Liver (tissue), 8 donors: ENCODE measurements at regions not wholly inside any gene's neighbourhood (a gene's known extent, or its start where the extent isn't known, plus 50 kb on each side); places are given as distances from the start of the nearest gene placed in this dataset.

Source experiments
- DNase-seq: peaks from one replicate; pipeline ENCODE4 v3.0.0-alpha.2; 2017; ENCODE audit warnings: low spot score
- H3K27ac ChIP-seq, 2 donors: one replicate each; pipeline ENCODE4 v1.7.0; 2013; ENCODE audit warnings: inconsistent platforms in 2 of 2, low read length in 2 of 2, control low read depth in 1 of 2, low read depth in 1 of 2, mild to moderate bottlenecking in 1 of 2
- H3K27me3 ChIP-seq, 4 donors: one replicate each; pipeline versions ENCODE4 v1.6.1 to v1.7.0; 2013; ENCODE audit warnings: low read length in 3 of 4, inconsistent platforms in 1 of 4, mild to moderate bottlenecking in 1 of 4, moderate library complexity in 1 of 4; ENCODE audit not compliant: control insufficient read depth in 4 of 4, insufficient read depth in 4 of 4
- H3K36me3 ChIP-seq, 4 donors: one replicate each; pipeline versions ENCODE4 v1.6.1 to v1.7.0; 2013; ENCODE audit warnings: low read length in 3 of 4, mild to moderate bottlenecking in 3 of 4, low read depth in 1 of 4, moderate library complexity in 1 of 4; ENCODE audit not compliant: control insufficient read depth in 4 of 4, insufficient read depth in 3 of 4
- H3K4me1 ChIP-seq, 4 donors: one replicate each; pipeline versions ENCODE4 v1.6.1 to v1.7.0; 2013; ENCODE audit warnings: low read length in 3 of 4, mild to moderate bottlenecking in 3 of 4, moderate library complexity in 1 of 4; ENCODE audit not compliant: control insufficient read depth in 4 of 4, insufficient read depth in 4 of 4
- H3K4me3 ChIP-seq, 3 donors: one replicate each; pipeline versions ENCODE4 v1.6.1 to v1.7.0; 2013; ENCODE audit warnings: low read length in 3 of 3, control low read depth in 1 of 3, low read depth in 1 of 3, mild to moderate bottlenecking in 1 of 3
- H3K9ac ChIP-seq, 2 donors: one replicate each; pipeline ENCODE4 v1.7.0; 2013; ENCODE audit warnings: low read length in 2 of 2, mild to moderate bottlenecking in 2 of 2, moderate library complexity in 2 of 2, control low read depth in 1 of 2, low read depth in 1 of 2
- H3K9me3 ChIP-seq, 4 donors: one replicate each; pipeline versions ENCODE4 v1.6.1 to v1.7.0; 2013; ENCODE audit warnings: low read length in 3 of 4; ENCODE audit not compliant: control insufficient read depth in 4 of 4
- EGR1 ChIP-seq, 2 donors: IDR thresholded peaks; 2 replicates each; pipeline ENCODE4 v1.6.1; 2016 to 2018; ENCODE audit warnings: antibody characterized with exemption in 2 of 2, low read depth in 2 of 2
- FOXA1 ChIP-seq: IDR thresholded peaks from 2 replicates; pipeline ENCODE4 v1.6.1; 2016; ENCODE audit warnings: antibody characterized with exemption
- FOXA2 ChIP-seq: IDR thresholded peaks from 2 replicates; pipeline ENCODE4 v1.6.1; 2016; ENCODE audit warnings: antibody characterized with exemption
- HNF4A ChIP-seq, 2 donors: conservative IDR thresholded peaks; 2 replicates each; pipeline ENCODE4 v1.6.1; 2016; ENCODE audit warnings: antibody characterized with exemption in 2 of 2, mild to moderate bottlenecking in 2 of 2
- HNF4G ChIP-seq: IDR thresholded peaks from 2 replicates; pipeline ENCODE4 v1.6.1; 2016; ENCODE audit warnings: antibody characterized with exemption
- REST ChIP-seq: IDR thresholded peaks from 2 replicates; pipeline ENCODE4 v1.6.1; 2016; ENCODE audit warnings: antibody characterized with exemption, mild to moderate bottlenecking
- RXRA ChIP-seq, 2 donors: IDR thresholded peaks; 2 replicates each; pipeline ENCODE4 v1.6.1; 2017 to 2018; ENCODE audit warnings: antibody characterized with exemption in 2 of 2, mild to moderate bottlenecking in 1 of 2
- SP1 ChIP-seq: IDR thresholded peaks from 2 replicates; pipeline ENCODE4 v1.6.1; 2018; ENCODE audit warnings: antibody characterized with exemption, mild to moderate bottlenecking
- TAF1 ChIP-seq: conservative IDR thresholded peaks from 2 replicates; pipeline ENCODE4 v1.6.1; 2016; ENCODE audit warnings: antibody characterized with exemption, mild to moderate bottlenecking
- YY1 ChIP-seq: IDR thresholded peaks from 2 replicates; pipeline ENCODE4 v1.6.1; 2016; ENCODE audit warnings: antibody characterized with exemption, mild to moderate bottlenecking
- ZBTB33 ChIP-seq: IDR thresholded peaks from 2 replicates; pipeline ENCODE4 v1.6.1; 2016; ENCODE audit warnings: antibody characterized with exemption
- WGBS: extraction: QIAGEN DNeasy Blood & Tissue Kit; methylation state at CpG from one replicate; pipeline ENCODE4 v1.1.7; 2013; 5-methylcytosine and 5-hydroxymethylcytosine counted together
- TF ChIP-seq, protein P1 (sequence below): IDR thresholded peaks from 2 replicates; pipeline ENCODE4 v1.6.1; 2016; ENCODE audit warnings: antibody characterized with exemption
- TF ChIP-seq, protein P2 (sequence below): fragments of 150-350 bp; IDR thresholded peaks from 2 replicates; pipeline ENCODE4 v1.5.1; 2017; ENCODE audit warnings: improper control_type of control experiment, low read depth, low read length; ENCODE audit not compliant: missing input control
- TF ChIP-seq, protein P3 (sequence below): IDR thresholded peaks from 2 replicates; pipeline ENCODE4 v1.6.1; 2016; ENCODE audit warnings: antibody characterized with exemption
- donor health status: healthy.
- donor health status: healthy.
- donor health status: healthy.
- donor health status: healthy.
- donor health status: healthy.

- Histone ChIP-seq H3K36me3 (no peaks in the 10 kb centered on the region), H3K4me1 (peaks cover 0 to 2% (median 0%) of the 10 kb centered on the region in 4 donors), H3K9ac (no peak overlapping the region), H3K27me3 (no peaks in the 10 kb centered on the region), H3K9me3 (no peaks in the 10 kb centered on the region), H3K4me3 (no peak overlapping the region), H3K27ac (no peak overlapping the region)
- 84% methylated on average over 4 of the region's 4 CpGs for WGBS
- no peak for TF ChIP-seq SP1
- TF ChIP-seq, protein P1, sequence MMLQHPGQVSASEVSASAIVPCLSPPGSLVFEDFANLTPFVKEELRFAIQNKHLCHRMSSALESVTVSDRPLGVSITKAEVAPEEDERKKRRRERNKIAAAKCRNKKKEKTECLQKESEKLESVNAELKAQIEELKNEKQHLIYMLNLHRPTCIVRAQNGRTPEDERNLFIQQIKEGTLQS, result no peak
- no peak for TF ChIP-seq HNF4G
- TF ChIP-seq, protein P2, sequence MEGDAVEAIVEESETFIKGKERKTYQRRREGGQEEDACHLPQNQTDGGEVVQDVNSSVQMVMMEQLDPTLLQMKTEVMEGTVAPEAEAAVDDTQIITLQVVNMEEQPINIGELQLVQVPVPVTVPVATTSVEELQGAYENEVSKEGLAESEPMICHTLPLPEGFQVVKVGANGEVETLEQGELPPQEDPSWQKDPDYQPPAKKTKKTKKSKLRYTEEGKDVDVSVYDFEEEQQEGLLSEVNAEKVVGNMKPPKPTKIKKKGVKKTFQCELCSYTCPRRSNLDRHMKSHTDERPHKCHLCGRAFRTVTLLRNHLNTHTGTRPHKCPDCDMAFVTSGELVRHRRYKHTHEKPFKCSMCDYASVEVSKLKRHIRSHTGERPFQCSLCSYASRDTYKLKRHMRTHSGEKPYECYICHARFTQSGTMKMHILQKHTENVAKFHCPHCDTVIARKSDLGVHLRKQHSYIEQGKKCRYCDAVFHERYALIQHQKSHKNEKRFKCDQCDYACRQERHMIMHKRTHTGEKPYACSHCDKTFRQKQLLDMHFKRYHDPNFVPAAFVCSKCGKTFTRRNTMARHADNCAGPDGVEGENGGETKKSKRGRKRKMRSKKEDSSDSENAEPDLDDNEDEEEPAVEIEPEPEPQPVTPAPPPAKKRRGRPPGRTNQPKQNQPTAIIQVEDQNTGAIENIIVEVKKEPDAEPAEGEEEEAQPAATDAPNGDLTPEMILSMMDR, result no peak
- TF ChIP-seq, protein P3, sequence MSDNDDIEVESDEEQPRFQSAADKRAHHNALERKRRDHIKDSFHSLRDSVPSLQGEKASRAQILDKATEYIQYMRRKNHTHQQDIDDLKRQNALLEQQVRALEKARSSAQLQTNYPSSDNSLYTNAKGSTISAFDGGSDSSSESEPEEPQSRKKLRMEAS, result no peak
- TF ChIP-seq YY1, result no peak
- no peak for TF ChIP-seq HNF4A (conservative IDR thresholded peaks at IDR 0.05)
- no peak for TF ChIP-seq FOXA2
- no peak for TF ChIP-seq RXRA (IDR thresholded peaks at IDR 0.05)
- no peak for TF ChIP-seq FOXA1
- TF ChIP-seq REST, result no peak
- TF ChIP-seq ZBTB33, result no peak
- DNase-seq, result no peak
These were observed 87.1 kb upstream of the IPO5 start for GRCh38 chr13:97866346-97866745.

- TF ChIP-seq SP1 (no peak), FOXA2 (no peak), TAF1 (no peak), EGR1 (IDR thresholded peaks at IDR 0.05; ENCODE audit: low read depth in 2 of 2) (no peak), HNF4A (conservative IDR thresholded peaks at IDR 0.05) (no peak)
- TF ChIP-seq, protein P2, result no peak
- no peaks in the 10 kb centered on the region for H3K36me3 ChIP-seq
- H3K27ac ChIP-seq, result no peak overlapping the region
- no peak overlapping the region for H3K9ac ChIP-seq
- 83% methylated on average over 3 of the region's 3 CpGs for WGBS
- DNase-seq, result no peak
- H3K4me1 ChIP-seq, result peaks cover 0 to 2% (median 0%) of the 10 kb centered on the region in 4 donors
- no peaks in the 10 kb centered on the region for H3K9me3 ChIP-seq
- H3K27me3 ChIP-seq, result no peaks in the 10 kb centered on the region
- no peak overlapping the region for H3K4me3 ChIP-seq
These were observed 86.7 kb upstream of the IPO5 start for GRCh38 chr13:97866751-97867150.
